ENCODE measurements at regions not wholly inside any gene's neighbourhood (a gene's known extent, or its start where the extent isn't known, plus 50 kb on each side); places are given as distances from the start of the nearest gene placed in this dataset.

DNA sequence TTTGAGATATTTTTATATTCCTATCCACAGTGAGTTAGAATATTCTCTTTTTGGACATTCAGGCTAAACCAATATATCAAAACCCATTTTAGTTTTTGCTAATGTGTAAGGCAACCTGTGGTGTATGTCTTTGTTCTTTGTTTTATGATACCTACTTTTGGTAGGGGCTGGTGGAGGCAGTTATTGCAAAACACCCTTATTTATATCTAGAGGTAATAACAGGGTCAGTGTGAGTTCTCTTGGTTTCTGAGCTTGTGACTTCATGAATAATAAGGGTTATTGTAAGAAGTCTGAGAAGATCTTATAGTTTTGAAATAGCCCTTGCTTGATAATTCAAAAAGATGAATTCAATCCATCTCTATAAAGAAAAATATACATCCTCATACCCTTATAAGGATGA, 235.1 kb upstream of the LRIG3 start:
- Histone ChIP-seq H3K36me3 (ENCODE audit: control insufficient read depth in 2 of 2, insufficient read depth in 2 of 2, low read length in 1 of 2) (no peaks in the 10 kb centered on the region), H3K27me3 (replicated peaks in 1 of 2; ENCODE audit: control insufficient read depth in 2 of 2, insufficient read depth in 2 of 2, low read length in 1 of 2) (no peaks in the 10 kb centered on the region), H3K79me2 (ENCODE audit: control insufficient read depth, insufficient read depth, low read length) (no peaks in the 10 kb centered on the region), H3K9ac (ENCODE audit: control insufficient read depth, insufficient read depth, low read length) (no peak overlapping the region), H2AFZ (ENCODE audit: control insufficient read depth, low read depth, low read length) (no peak overlapping the region), H3K4me1 (ENCODE audit: control insufficient read depth, insufficient read depth, low read length) (no peaks in the 10 kb centered on the region), H3K4me2 (ENCODE audit: control insufficient read depth, insufficient read depth) (no peak overlapping the region), H3K9me3 (replicated peaks; ENCODE audit: control insufficient read depth, insufficient read depth, low read length) (no peaks in the 10 kb centered on the region), H4K20me1 (ENCODE audit: control insufficient read depth, insufficient read depth) (no peaks in the 10 kb centered on the region), H3K27ac (ENCODE audit: control insufficient read depth, insufficient read depth) (no peak overlapping the region), H3K4me3 (no peak overlapping the region)
- ChIA-PET CTCF (no interaction called here), RAD21 (ENCODE audit: unreplicated experiment) (no interaction called here), SMC1A (ENCODE audit: uncharacterized antibody, unreplicated experiment) (no interaction called here), POLR2A (no interaction called here)
- TF ChIP-seq FOXM1 (IDR thresholded peaks at IDR 0.05; ENCODE audit: low read depth, low read length) (no peak), RELA (IDR thresholded peaks at IDR 0.05; ENCODE audit: borderline replicate concordance, partially characterized antibody) (no peak), BCL11A (IDR thresholded peaks at IDR 0.05; ENCODE audit: low read depth, low read length) (no peak), POLR2AphosphoS5 (IDR thresholded peaks at IDR 0.05; ENCODE audit: low read length) (no peak)
- TF ChIP-seq, protein P1, sequence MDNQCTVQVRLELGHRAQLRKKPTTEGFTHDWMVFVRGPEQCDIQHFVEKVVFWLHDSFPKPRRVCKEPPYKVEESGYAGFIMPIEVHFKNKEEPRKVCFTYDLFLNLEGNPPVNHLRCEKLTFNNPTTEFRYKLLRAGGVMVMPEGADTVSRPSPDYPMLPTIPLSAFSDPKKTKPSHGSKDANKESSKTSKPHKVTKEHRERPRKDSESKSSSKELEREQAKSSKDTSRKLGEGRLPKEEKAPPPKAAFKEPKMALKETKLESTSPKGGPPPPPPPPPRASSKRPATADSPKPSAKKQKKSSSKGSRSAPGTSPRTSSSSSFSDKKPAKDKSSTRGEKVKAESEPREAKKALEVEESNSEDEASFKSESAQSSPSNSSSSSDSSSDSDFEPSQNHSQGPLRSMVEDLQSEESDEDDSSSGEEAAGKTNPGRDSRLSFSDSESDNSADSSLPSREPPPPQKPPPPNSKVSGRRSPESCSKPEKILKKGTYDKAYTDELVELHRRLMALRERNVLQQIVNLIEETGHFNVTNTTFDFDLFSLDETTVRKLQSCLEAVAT (IDR thresholded peaks at IDR 0.05) = no peak
- no peak for DNase-seq (ENCODE audit: low read depth, low spot score)
- no TSS peak for BruUV-seq (replicated peaks)
- intact Hi-C loops (cut with micrococcal nuclease; ENCODE audit: unreplicated experiment) = loop anchor here (10.0 kb wide), 1 partner anchor 1171 kb away; no protein-coding TSS in a partner anchor
- in situ Hi-C loops (cut with MboI) = loop anchor here (5.0 to 10.0 kb wide), 2 partner anchors 613 to 1171 kb away; no protein-coding TSS in a partner anchor
- FAIRE-seq = no peak
- ATAC-seq = no peak

DNA sequence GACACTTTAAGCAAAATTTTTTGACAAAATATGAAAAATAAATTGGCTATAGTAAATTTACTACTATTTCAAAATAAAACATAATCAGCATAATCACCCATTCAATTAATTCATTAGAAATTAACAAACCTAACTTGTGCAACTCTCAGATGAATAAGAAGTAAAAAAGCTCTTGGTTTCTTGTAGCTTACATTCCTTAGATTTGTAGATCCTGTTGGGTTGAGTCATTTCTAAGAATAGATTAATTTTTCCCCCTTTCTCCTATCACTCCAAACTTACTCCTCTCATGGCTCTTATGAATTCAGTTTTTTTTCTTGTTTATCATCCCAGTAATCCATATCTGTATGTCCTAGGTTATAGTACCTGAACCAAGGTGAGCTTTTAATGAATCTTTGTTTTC, 230.9 kb upstream of the LRIG3 start:
- no peak overlapping the region for H3K27ac ChIP-seq (ENCODE audit: control insufficient read depth, insufficient read depth)
- H3K27me3 ChIP-seq (replicated peaks in 1 of 2; ENCODE audit: control insufficient read depth in 2 of 2, insufficient read depth in 2 of 2, low read length in 1 of 2) = no peaks in the 10 kb centered on the region
- in situ Hi-C loops (cut with MboI) (loop anchor here (5.0 to 10.0 kb wide), 2 partner anchors 809 to 1166 kb away; no protein-coding TSS in a partner anchor), intact Hi-C loops (cut with micrococcal nuclease; ENCODE audit: unreplicated experiment) (loop anchor here (2.0 to 10.0 kb wide), 2 partner anchors 610 to 1166 kb away; no protein-coding TSS in a partner anchor)
- ChIA-PET RAD21 (ENCODE audit: unreplicated experiment) (interaction anchor here (2.3 kb wide), 1 partner anchor 610 kb away, joined by 10 read pairs; no protein-coding TSS in a partner anchor), SMC1A (ENCODE audit: uncharacterized antibody, unreplicated experiment) (interaction anchor here (1.7 to 2.9 kb wide), 3 partner anchors 8 to 613 kb away, joined by 4 to 13 read pairs (median 6); no protein-coding TSS in a partner anchor), POLR2A (no interaction called here), CTCF (interaction anchor here (0.6 to 5.4 kb wide), 12 partner anchors 8 to 933 kb away, joined by 3 to 49 read pairs (median 6); no protein-coding TSS in a partner anchor)
- FAIRE-seq = no peak
- no peak for ATAC-seq
- no peaks in the 10 kb centered on the region for H3K9me3 ChIP-seq (replicated peaks; ENCODE audit: control insufficient read depth, insufficient read depth, low read length)
- BruUV-seq (replicated peaks) = no TSS peak
- no peak overlapping the region for H2AFZ ChIP-seq (ENCODE audit: control insufficient read depth, low read depth, low read length)
- no peaks in the 10 kb centered on the region for H3K79me2 ChIP-seq (ENCODE audit: control insufficient read depth, insufficient read depth, low read length)
- no peaks in the 10 kb centered on the region for H4K20me1 ChIP-seq (ENCODE audit: control insufficient read depth, insufficient read depth)
- DNase-seq (ENCODE audit: low read depth, low spot score) = no peak
- no peaks in the 10 kb centered on the region for H3K36me3 ChIP-seq (ENCODE audit: control insufficient read depth in 2 of 2, insufficient read depth in 2 of 2, low read length in 1 of 2)
- H3K4me1 ChIP-seq (ENCODE audit: control insufficient read depth, insufficient read depth, low read length) = no peaks in the 10 kb centered on the region
- no peak overlapping the region for H3K4me2 ChIP-seq (ENCODE audit: control insufficient read depth, insufficient read depth)
- H3K9ac ChIP-seq (ENCODE audit: control insufficient read depth, insufficient read depth, low read length) = no peak overlapping the region
- H3K4me3 ChIP-seq = no peak overlapping the region
- no peak for TF ChIP-seq CREB1 (IDR thresholded peaks at IDR 0.05; ENCODE audit: low read depth)
- TF ChIP-seq, protein P2, sequence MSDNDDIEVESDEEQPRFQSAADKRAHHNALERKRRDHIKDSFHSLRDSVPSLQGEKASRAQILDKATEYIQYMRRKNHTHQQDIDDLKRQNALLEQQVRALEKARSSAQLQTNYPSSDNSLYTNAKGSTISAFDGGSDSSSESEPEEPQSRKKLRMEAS (IDR thresholded peaks at IDR 0.05; ENCODE audit: low read depth, low read length) = no peak
- no peak for TF ChIP-seq CBX5 (IDR thresholded peaks at IDR 0.05; ENCODE audit: low read depth)
- TF ChIP-seq, protein P3, sequence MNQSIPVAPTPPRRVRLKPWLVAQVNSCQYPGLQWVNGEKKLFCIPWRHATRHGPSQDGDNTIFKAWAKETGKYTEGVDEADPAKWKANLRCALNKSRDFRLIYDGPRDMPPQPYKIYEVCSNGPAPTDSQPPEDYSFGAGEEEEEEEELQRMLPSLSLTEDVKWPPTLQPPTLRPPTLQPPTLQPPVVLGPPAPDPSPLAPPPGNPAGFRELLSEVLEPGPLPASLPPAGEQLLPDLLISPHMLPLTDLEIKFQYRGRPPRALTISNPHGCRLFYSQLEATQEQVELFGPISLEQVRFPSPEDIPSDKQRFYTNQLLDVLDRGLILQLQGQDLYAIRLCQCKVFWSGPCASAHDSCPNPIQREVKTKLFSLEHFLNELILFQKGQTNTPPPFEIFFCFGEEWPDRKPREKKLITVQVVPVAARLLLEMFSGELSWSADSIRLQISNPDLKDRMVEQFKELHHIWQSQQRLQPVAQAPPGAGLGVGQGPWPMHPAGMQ (IDR thresholded peaks at IDR 0.05; ENCODE audit: borderline replicate concordance) = no peak
- TF ChIP-seq CBFB (IDR thresholded peaks at IDR 0.05; ENCODE audit: low read depth) = no peak
- TF ChIP-seq TCF7 (IDR thresholded peaks at IDR 0.05; ENCODE audit: borderline replicate concordance) = no peak
- no peak for TF ChIP-seq POLR2AphosphoS5 (IDR thresholded peaks at IDR 0.05; ENCODE audit: low read length)
- no peak for TF ChIP-seq SPI1 (IDR thresholded peaks at IDR 0.05; ENCODE audit: borderline replicate concordance, insufficient read depth, low read depth, low read length)
- no peak for TF ChIP-seq MEF2A (IDR thresholded peaks at IDR 0.05; ENCODE audit: insufficient read depth, low read depth, low read length)
- no peak for TF ChIP-seq SP1 (IDR thresholded peaks at IDR 0.05; ENCODE audit: low read depth, low read length)
- TF ChIP-seq, protein P4, sequence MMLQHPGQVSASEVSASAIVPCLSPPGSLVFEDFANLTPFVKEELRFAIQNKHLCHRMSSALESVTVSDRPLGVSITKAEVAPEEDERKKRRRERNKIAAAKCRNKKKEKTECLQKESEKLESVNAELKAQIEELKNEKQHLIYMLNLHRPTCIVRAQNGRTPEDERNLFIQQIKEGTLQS (IDR thresholded peaks at IDR 0.05; ENCODE audit: borderline replicate concordance, extremely low read depth, low read depth, low read length) = no peak
- no peak for TF ChIP-seq SREBF1 (IDR thresholded peaks at IDR 0.05; ENCODE audit: low read length)
- no peak for TF ChIP-seq SUZ12 (IDR thresholded peaks at IDR 0.05; ENCODE audit: unreplicated experiment)

Measured in GM12878 (cell line).